ENCODE measurements at regions not wholly inside any gene's neighbourhood (a gene's known extent, or its start where the extent isn't known, plus 50 kb on each side); places are given as distances from the start of the nearest gene placed in this dataset.

DNA sequence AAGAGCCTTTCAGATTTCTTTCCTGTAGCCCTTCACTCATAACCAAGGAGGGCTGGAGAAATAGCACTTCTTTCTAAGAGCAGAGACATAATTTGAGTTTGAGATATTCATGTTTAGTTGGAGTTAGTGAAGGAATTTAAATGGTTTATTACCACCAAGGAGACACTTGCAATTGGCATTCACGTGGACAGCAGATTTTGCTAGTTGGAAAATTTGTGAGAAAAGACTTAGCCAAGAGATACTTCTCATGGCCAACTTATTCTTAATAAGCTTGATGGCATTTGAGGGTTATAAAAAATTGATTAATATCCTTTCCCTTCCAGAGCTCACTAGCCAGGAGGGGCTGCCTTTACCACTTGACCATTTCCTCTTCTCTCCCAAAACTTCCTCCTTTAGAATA, 518.7 kb downstream of the TNS1 start:
- TF ChIP-seq, protein P1, sequence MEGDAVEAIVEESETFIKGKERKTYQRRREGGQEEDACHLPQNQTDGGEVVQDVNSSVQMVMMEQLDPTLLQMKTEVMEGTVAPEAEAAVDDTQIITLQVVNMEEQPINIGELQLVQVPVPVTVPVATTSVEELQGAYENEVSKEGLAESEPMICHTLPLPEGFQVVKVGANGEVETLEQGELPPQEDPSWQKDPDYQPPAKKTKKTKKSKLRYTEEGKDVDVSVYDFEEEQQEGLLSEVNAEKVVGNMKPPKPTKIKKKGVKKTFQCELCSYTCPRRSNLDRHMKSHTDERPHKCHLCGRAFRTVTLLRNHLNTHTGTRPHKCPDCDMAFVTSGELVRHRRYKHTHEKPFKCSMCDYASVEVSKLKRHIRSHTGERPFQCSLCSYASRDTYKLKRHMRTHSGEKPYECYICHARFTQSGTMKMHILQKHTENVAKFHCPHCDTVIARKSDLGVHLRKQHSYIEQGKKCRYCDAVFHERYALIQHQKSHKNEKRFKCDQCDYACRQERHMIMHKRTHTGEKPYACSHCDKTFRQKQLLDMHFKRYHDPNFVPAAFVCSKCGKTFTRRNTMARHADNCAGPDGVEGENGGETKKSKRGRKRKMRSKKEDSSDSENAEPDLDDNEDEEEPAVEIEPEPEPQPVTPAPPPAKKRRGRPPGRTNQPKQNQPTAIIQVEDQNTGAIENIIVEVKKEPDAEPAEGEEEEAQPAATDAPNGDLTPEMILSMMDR (IDR thresholded peaks at IDR 0.05), result no peak
- TF ChIP-seq POLR2A (IDR thresholded peaks at IDR 0.05), result no peak
